Astrocyte of the cerebellum (primary cell): ENCODE measurements at regions not wholly inside any gene's neighbourhood (a gene's known extent, or its start where the extent isn't known, plus 50 kb on each side); places are given as distances from the start of the nearest gene placed in this dataset.

ENCODE experiments used
- DNase-seq: peaks from one replicate; pipeline ENCODE4 v3.0.0-alpha.2; 2011; ENCODE audit warnings: low read depth
- H3K4me3 ChIP-seq: 2 replicates; pipeline ENCODE4 v1.5.1; 2011; ENCODE audit warnings: mild to moderate bottlenecking, low read depth, low read length, moderate library complexity
- in situ Hi-C: cut with HindIII; loops from 2 replicates; pipeline ENCODE4 v1.10.0; 2017; ENCODE audit warnings: low sequenced_read_pairs
- TF ChIP-seq, protein P1 (sequence below): IDR thresholded peaks from 2 replicates; pipeline ENCODE4 v1.5.1; 2012; ENCODE audit warnings: low read length, low read depth, moderate library complexity, mild to moderate bottlenecking; ENCODE audit errors: missing control alignments

GRCh38 chr20:12914804-12915203 is 94.0 kb upstream of the SPTLC3 start:
- TF ChIP-seq, protein P1, sequence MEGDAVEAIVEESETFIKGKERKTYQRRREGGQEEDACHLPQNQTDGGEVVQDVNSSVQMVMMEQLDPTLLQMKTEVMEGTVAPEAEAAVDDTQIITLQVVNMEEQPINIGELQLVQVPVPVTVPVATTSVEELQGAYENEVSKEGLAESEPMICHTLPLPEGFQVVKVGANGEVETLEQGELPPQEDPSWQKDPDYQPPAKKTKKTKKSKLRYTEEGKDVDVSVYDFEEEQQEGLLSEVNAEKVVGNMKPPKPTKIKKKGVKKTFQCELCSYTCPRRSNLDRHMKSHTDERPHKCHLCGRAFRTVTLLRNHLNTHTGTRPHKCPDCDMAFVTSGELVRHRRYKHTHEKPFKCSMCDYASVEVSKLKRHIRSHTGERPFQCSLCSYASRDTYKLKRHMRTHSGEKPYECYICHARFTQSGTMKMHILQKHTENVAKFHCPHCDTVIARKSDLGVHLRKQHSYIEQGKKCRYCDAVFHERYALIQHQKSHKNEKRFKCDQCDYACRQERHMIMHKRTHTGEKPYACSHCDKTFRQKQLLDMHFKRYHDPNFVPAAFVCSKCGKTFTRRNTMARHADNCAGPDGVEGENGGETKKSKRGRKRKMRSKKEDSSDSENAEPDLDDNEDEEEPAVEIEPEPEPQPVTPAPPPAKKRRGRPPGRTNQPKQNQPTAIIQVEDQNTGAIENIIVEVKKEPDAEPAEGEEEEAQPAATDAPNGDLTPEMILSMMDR, result no peak
- DNase-seq, result no peak
- H3K4me3 ChIP-seq, result no peak overlapping the region
- in situ Hi-C loops, result no loop called here

DNA sequence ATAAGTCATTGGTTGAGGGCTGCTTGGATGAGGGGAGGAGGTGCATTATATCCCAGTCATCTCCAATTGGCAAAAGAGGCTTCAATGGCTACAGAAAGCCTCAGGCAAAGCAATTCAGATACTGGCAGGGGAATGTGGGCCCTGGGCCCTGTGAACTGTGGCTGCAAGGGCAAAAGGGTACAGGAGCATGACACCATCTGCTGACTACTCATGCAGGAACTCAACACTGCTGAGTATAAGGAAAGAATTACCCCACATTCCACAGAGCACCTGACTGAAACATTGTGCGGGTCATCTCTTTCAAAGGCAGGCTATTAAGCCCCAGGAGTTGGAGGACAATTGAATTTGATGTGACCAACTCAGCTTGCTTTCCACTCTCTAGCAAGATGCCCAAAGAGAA is 92.1 kb upstream of the SPTLC3 start:
- TF ChIP-seq, protein P1, result no peak
- in situ Hi-C loops, result no loop called here
- no peak overlapping the region for H3K4me3 ChIP-seq
- no peak for DNase-seq

DNA sequence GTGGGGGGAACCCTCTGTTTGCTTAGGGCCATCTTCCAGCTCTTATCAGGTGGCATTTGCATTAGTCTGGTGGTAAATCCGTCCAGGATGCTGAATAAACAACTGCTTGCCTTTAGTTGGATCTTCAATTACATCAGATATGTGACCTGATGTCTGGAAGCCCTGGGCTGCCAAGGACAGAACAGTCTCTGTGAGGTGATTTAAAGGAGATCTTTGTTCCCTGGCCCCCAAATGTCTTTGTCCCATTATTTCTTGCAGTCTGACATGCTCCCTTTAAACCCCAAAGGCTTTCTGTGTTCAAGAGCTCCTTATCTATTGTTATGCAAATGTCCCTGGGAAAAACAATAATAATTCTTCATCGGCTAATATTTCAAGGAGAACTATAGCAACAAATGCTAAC is 84.6 kb upstream of the SPTLC3 start:
- in situ Hi-C loops, result no loop called here
- H3K4me3 ChIP-seq, result no peak overlapping the region
- TF ChIP-seq, protein P1, result no peak
- no peak for DNase-seq

GRCh38 chr20:12925210-12925755 is 83.5 kb upstream of the SPTLC3 start:
- in situ Hi-C loops, result no loop called here
- peak; percentile 82 for DNase-seq
- TF ChIP-seq, protein P1, result peak; percentile 93
- no peak overlapping the region for H3K4me3 ChIP-seq

DNA sequence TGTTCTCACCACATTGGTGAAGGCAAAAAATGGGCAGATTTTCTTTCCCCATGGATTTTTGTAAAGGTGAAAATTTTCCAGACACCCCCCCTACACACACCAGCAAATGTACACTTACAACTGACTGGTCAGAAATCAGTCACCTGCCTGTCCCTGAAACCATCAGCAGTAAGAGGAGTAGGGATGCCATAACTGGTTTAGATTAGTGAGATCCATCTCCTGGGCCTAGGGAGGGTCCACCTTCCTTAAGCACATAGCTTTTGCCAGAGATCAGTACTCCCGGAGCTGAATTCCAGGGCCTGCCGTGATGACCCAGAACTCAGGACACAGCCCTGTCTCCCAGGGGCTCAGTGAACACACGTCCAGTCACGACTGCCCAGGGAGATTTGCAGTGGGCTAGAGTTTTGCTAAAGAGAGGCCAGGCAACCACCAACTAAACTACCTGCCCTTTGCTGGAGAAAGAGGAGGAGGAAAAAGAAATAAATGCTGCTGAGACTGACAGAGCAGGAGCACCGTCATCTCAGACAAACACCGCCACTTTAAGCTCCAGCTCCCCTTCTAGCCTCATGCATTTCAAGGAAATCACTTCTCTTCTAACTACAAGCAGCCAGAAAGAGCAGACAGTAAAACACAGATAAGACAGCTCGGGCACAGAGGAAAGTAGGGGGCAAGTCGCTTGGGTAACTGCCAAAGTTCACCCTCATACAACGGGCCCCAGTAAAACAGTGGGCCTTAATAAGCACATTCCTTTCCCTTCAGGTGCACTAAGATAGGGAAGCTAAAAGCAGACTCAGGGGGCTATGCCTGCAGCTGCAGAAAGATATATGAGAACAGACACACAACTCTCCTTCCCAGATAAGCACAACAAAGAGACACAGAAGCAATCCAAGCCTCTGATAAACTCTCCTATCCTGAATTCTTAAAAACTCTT is 82.6 kb upstream of the SPTLC3 start:
- DNase-seq, result no peak
- in situ Hi-C loops, result no loop called here
- H3K4me3 ChIP-seq, result no peak overlapping the region
- TF ChIP-seq, protein P1, result no peak

GRCh38 chr20:12927489-12927888 is 81.3 kb upstream of the SPTLC3 start:
- in situ Hi-C loops, result no loop called here
- TF ChIP-seq, protein P1, result no peak
- no peak overlapping the region for H3K4me3 ChIP-seq
- no peak for DNase-seq
